Hematopoietic multipotent progenitor cell treated with erythropoietin and hydrocortisone succinate and interleukin-3 and kit ligand, for 17 days (in vitro differentiated cells): ENCODE measurements at regions not wholly inside any gene's neighbourhood (a gene's known extent, or its start where the extent isn't known, plus 50 kb on each side); places are given as distances from the start of the nearest gene placed in this dataset.
"Not testable (repeated sequence)": the region's sequence is repeated elsewhere in the genome, so short reads cannot be mapped to it uniquely, and the experiment has no call there.

Experiments used
- DNase-seq: peaks from one replicate; pipeline ENCODE4 v3.0.0-alpha.2; 2015; ENCODE audit warnings: low spot score

- DNase-seq: no peak
Measured at GRCh38 chr15:95742836-95743235, 587.7 kb upstream of the NR2F2 start.

GRCh38 chr15:95757171-95757570, 573.3 kb upstream of the NR2F2 start:
- DNase-seq: no peak

GRCh38 chr15:95758451-95758850, 572.0 kb upstream of the NR2F2 start:
- no peak for DNase-seq

- no peak for DNase-seq
Measured at GRCh38 chr15:95758851-95759250, 571.6 kb upstream of the NR2F2 start.

GRCh38 chr15:95760508-95760907, 570.0 kb upstream of the NR2F2 start:
- no peak for DNase-seq

- DNase-seq: no peak
Measured at GRCh38 chr15:95761501-95762165, 568.9 kb upstream of the NR2F2 start.

- no peak for DNase-seq
Measured at GRCh38 chr15:95763426-95763825, 567.1 kb upstream of the NR2F2 start.

- no peak for DNase-seq
Measured at GRCh38 chr15:95765161-95765560, 565.3 kb upstream of the NR2F2 start.

GRCh38 chr15:95770196-95770595, 560.3 kb upstream of the NR2F2 start:
- DNase-seq: no peak

GRCh38 chr15:95772982-95773381, 557.5 kb upstream of the NR2F2 start:
- no peak for DNase-seq

GRCh38 chr15:95784508-95784907, 546.0 kb upstream of the NR2F2 start:
- DNase-seq: no peak

- DNase-seq: not testable (repeated sequence)
Measured at GRCh38 chr15:95785276-95785675, 545.2 kb upstream of the NR2F2 start.

- no peak for DNase-seq
Measured at GRCh38 chr15:95793231-95793630, 537.3 kb upstream of the NR2F2 start.

GRCh38 chr15:95795386-95795785, 535.1 kb upstream of the NR2F2 start:
- DNase-seq: no peak

- no peak for DNase-seq
Measured at GRCh38 chr15:95799286-95800200, 531.0 kb upstream of the NR2F2 start.

GRCh38 chr15:95804484-95804883, 526.0 kb upstream of the NR2F2 start:
- no peak for DNase-seq

- no peak for DNase-seq
Measured at GRCh38 chr15:95812491-95812890, 518.0 kb upstream of the NR2F2 start.

GRCh38 chr15:95814908-95815307, 515.6 kb upstream of the NR2F2 start:
- no peak for DNase-seq

GRCh38 chr15:95816591-95816990, 513.9 kb upstream of the NR2F2 start:
- DNase-seq: no peak

GRCh38 chr15:95822961-95823360, 507.5 kb upstream of the NR2F2 start:
- no peak for DNase-seq

- no peak for DNase-seq
Measured at GRCh38 chr15:95825208-95825607, 505.3 kb upstream of the NR2F2 start.

- DNase-seq: no peak
Measured at GRCh38 chr15:95825671-95826411, 504.7 kb upstream of the NR2F2 start.
